ENCODE measurements at regions not wholly inside any gene's neighbourhood (a gene's known extent, or its start where the extent isn't known, plus 50 kb on each side); places are given as distances from the start of the nearest gene placed in this dataset.

DNA sequence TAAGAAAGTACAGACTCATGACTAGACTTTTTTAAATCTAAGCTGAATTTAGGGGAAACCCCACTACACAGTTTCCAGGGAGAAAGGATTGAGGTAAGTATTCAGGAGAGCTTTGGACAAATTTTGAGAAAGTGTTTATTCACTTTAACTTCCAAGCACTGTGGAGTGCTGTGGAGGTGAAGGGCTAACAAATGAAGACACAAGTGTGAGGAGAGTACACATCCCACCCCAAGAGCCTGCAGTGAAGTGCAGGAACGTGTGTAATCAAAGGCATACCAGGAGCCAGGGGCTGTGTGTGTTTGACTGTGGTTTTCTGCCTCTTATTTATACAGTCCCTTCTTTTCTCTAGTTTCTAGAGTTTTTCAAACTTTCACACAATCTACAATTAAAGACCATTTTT lies 118.3 kb downstream of the CMPK2 start:
- H3K36me3 Mint-ChIP-seq (ENCODE audit: unreplicated experiment), result no peaks in the 10 kb centered on the region
- H3K27ac Mint-ChIP-seq (ENCODE audit: unreplicated experiment), result no peak overlapping the region
- no peaks in the 10 kb centered on the region for H3K9me3 Mint-ChIP-seq (ENCODE audit: unreplicated experiment)
- H3K4me3 Mint-ChIP-seq (ENCODE audit: unreplicated experiment), result no peak overlapping the region
- DNase-seq, result no peak
- H3K4me1 Mint-ChIP-seq (ENCODE audit: low read depth, unreplicated experiment), result peaks cover 14% of the 10 kb centered on the region
- H3K27me3 Mint-ChIP-seq (ENCODE audit: unreplicated experiment), result peaks cover 2% of the 10 kb centered on the region
- TF ChIP-seq, protein P1, sequence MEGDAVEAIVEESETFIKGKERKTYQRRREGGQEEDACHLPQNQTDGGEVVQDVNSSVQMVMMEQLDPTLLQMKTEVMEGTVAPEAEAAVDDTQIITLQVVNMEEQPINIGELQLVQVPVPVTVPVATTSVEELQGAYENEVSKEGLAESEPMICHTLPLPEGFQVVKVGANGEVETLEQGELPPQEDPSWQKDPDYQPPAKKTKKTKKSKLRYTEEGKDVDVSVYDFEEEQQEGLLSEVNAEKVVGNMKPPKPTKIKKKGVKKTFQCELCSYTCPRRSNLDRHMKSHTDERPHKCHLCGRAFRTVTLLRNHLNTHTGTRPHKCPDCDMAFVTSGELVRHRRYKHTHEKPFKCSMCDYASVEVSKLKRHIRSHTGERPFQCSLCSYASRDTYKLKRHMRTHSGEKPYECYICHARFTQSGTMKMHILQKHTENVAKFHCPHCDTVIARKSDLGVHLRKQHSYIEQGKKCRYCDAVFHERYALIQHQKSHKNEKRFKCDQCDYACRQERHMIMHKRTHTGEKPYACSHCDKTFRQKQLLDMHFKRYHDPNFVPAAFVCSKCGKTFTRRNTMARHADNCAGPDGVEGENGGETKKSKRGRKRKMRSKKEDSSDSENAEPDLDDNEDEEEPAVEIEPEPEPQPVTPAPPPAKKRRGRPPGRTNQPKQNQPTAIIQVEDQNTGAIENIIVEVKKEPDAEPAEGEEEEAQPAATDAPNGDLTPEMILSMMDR (IDR thresholded peaks at IDR 0.05; ENCODE audit: partially characterized antibody, unreplicated experiment), result no peak

DNA sequence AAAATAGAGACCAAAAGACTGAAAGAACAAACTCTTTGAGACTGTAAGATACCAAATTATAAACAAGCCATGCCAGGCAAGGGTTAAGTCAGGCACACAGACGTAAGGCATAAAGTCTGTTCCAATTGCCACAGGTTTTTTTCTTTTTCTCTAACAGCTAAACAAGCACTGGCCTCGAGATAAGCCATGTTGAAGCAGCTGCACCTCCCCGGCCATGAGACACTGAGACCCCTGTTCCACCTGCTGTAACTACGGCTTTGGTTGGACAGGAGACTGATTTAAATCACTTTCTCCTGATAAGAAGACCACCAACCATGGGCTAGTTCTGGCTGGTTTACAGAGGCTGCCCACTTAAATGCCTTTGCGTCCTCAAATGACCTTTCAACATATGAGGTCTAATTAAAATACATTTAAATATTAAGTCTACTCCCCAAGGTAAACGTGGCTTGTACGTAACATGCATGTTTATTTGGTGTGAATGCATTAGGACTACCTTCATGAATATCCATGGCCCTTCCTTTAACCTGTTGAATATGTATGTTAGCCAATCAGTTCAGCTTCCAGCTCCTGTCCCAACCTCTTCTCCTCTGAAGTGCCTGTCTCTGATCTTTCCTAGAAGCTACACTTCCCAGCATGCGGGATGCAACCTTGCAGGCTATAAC lies 117.2 kb downstream of the CMPK2 start:
- Mint-ChIP-seq H3K4me3 (ENCODE audit: unreplicated experiment) (no peak overlapping the region), H3K4me1 (ENCODE audit: low read depth, unreplicated experiment) (peaks cover 15% of the 10 kb centered on the region), H3K27ac (ENCODE audit: unreplicated experiment) (no peak overlapping the region), H3K9me3 (ENCODE audit: unreplicated experiment) (no peaks in the 10 kb centered on the region), H3K36me3 (ENCODE audit: unreplicated experiment) (no peaks in the 10 kb centered on the region), H3K27me3 (ENCODE audit: unreplicated experiment) (peaks cover 2% of the 10 kb centered on the region)
- TF ChIP-seq, protein P1 (IDR thresholded peaks at IDR 0.05; ENCODE audit: partially characterized antibody, unreplicated experiment), result no peak
- DNase-seq, result no peak

DNA sequence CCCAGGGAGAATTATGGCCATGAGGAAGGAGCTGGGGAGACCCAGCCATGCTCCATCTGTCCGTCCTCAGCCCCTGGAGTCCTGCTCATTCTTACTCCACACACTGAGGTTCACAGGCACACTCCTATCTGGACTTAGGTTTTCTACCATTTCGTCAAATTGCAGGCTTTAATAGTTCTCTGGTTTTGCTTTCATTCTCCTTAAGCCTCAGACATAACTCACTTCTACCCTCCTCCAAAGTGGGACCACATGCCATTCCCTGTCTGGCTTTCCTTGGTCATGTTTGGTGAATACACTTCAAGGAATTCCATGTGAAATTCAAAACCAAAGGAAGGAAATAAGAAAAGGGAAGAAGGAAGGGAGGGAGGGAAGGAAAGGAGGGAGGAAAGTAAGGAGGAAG lies 115.7 kb downstream of the CMPK2 start:
- no peaks in the 10 kb centered on the region for H3K9me3 Mint-ChIP-seq (ENCODE audit: unreplicated experiment)
- H3K36me3 Mint-ChIP-seq (ENCODE audit: unreplicated experiment), result no peaks in the 10 kb centered on the region
- H3K4me1 Mint-ChIP-seq (ENCODE audit: low read depth, unreplicated experiment), result peaks cover 21% of the 10 kb centered on the region
- peaks cover 2% of the 10 kb centered on the region for H3K27me3 Mint-ChIP-seq (ENCODE audit: unreplicated experiment)
- H3K4me3 Mint-ChIP-seq (ENCODE audit: unreplicated experiment), result no peak overlapping the region
- TF ChIP-seq, protein P1 (IDR thresholded peaks at IDR 0.05; ENCODE audit: partially characterized antibody, unreplicated experiment), result no peak
- no peak overlapping the region for H3K27ac Mint-ChIP-seq (ENCODE audit: unreplicated experiment)
- DNase-seq, result no peak

DNA sequence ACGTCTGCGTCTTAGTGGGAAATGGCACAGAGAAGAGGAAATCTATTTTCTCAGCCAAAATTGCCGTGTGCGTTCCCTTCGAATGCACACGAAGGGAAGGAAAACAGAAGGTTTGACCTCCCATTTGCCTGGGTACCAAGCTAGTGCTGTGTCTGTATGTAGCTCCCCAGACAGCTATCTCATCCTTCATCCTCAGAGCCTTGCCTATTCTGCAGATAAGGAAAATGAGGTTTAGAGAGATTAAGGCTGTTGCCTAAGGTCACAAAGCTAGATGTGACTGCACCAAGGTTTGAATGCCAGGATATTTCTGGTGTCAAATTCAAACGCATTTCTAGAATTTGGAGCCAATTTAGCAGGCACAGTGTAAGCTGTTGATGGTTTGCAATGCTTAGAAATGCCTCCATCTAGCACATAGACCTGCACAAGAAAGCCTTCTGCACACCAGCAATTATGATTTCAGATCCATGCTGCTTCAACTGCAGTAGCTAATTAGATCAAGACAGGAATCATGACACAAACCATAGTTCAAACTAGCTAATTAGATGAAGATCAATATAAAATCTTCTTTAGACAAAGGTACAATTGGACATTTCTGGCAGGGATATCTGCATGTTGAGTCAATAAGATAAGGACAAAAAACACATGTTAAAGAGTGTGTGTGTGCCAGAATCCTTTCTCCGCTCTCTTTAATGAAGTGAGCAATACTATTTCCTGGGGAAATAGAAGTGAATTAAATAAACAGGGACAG lies 115.1 kb downstream of the CMPK2 start:
- Mint-ChIP-seq H3K27ac (ENCODE audit: unreplicated experiment) (no peak overlapping the region), H3K36me3 (ENCODE audit: unreplicated experiment) (no peaks in the 10 kb centered on the region), H3K4me3 (ENCODE audit: unreplicated experiment) (no peak overlapping the region), H3K4me1 (ENCODE audit: low read depth, unreplicated experiment) (peaks cover 23% of the 10 kb centered on the region), H3K9me3 (ENCODE audit: unreplicated experiment) (no peaks in the 10 kb centered on the region), H3K27me3 (ENCODE audit: unreplicated experiment) (peaks cover 2% of the 10 kb centered on the region)
- DNase-seq, result no peak
- TF ChIP-seq, protein P1 (IDR thresholded peaks at IDR 0.05; ENCODE audit: partially characterized antibody, unreplicated experiment), result no peak

DNA sequence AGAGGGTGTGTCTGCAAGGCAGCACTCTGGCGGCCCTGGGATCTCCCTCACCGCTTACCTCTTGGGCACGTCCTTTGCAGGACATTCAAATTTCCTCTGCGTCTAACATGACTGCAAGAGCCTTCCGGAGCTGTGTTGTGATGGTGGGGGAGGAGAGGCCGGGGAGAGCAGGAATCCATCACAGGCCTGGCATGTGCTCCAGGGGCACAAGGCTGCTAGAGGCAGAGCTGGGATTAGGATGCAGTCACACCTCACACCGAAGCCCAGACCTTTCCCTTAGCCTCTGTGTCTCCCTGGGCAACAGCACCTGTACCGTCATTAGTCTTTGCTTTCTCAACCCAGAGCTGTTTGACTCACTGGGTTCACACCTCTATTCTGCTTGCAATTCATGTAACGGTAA lies 111.3 kb downstream of the CMPK2 start:
- DNase-seq, result no peak
- Mint-ChIP-seq H3K27me3 (ENCODE audit: unreplicated experiment) (no peaks in the 10 kb centered on the region), H3K36me3 (ENCODE audit: unreplicated experiment) (no peaks in the 10 kb centered on the region), H3K9me3 (ENCODE audit: unreplicated experiment) (no peaks in the 10 kb centered on the region), H3K27ac (ENCODE audit: unreplicated experiment) (no peak overlapping the region), H3K4me1 (ENCODE audit: low read depth, unreplicated experiment) (peaks cover 19% of the 10 kb centered on the region), H3K4me3 (ENCODE audit: unreplicated experiment) (no peak overlapping the region)
- TF ChIP-seq, protein P1 (IDR thresholded peaks at IDR 0.05; ENCODE audit: partially characterized antibody, unreplicated experiment), result no peak

Measured in glutamatergic neuron (in vitro differentiated cells).